Upper lobe of left lung (tissue), 6 donors: ENCODE measurements at regions not wholly inside any gene's neighbourhood (a gene's known extent, or its start where the extent isn't known, plus 50 kb on each side); places are given as distances from the start of the nearest gene placed in this dataset.
"Not testable (repeated sequence)": the region's sequence is repeated elsewhere in the genome, so short reads cannot be mapped to it uniquely, and the experiment has no call there.

ENCODE experiments used
- ATAC-seq, 2 donors: fragments of 200-7000 bp; cut with Tn5 transposase; one replicate each; pipeline ENCODE4 v1.9.1; 2022; ENCODE audit warnings: mild to moderate bottlenecking in 2 of 2, moderate library complexity in 2 of 2; ENCODE audit not compliant: low FRiP score in 2 of 2
- DNase-seq, 2 donors: peaks; one replicate each; pipeline ENCODE4 v3.0.0-alpha.2; 2019 to 2020
- H3K27ac ChIP-seq, 4 donors: fragments of 200-600 bp; sonication (generic); one replicate each; pipeline ENCODE4 v1.5.1; 2016 to 2019
- H3K27me3 ChIP-seq, 4 donors: fragments of 200-600 bp; sonication (generic); one replicate each; pipeline ENCODE4 v1.5.1; 2017 to 2019
- H3K36me3 ChIP-seq, 4 donors: fragments of 200-600 bp; sonication (generic); one replicate each; pipeline ENCODE4 v1.5.1; 2016 to 2019
- H3K4me1 ChIP-seq, 4 donors: fragments of 200-600 bp; sonication (generic); one replicate each; pipeline ENCODE4 v1.5.1; 2018 to 2019
- H3K4me3 ChIP-seq, 4 donors: fragments of 200-600 bp; sonication (generic); one replicate each; pipeline ENCODE4 v1.5.1; 2017 to 2019; ENCODE audit warnings: mild to moderate bottlenecking in 2 of 4, moderate library complexity in 1 of 4
- H3K9me3 ChIP-seq, 4 donors: fragments of 200-600 bp; sonication (generic); one replicate each; pipeline ENCODE4 v1.5.1; 2018 to 2019
- EP300 ChIP-seq, 4 donors: sonication (generic); formaldehyde crosslinking; IDR thresholded peaks; one replicate each; pipeline ENCODE4 v1.5.1; 2017; ENCODE audit warnings: antibody characterized with exemption in 4 of 4, control low read depth in 2 of 4
- POLR2A ChIP-seq, 4 donors: fragments of 450-650 bp; IDR thresholded peaks; one replicate each; pipeline ENCODE4 v1.5.1; 2016 to 2017; ENCODE audit warnings: antibody characterized with exemption in 4 of 4, mild to moderate bottlenecking in 2 of 4
- POLR2AphosphoS5 ChIP-seq, 2 donors: sonication (generic); formaldehyde crosslinking; IDR thresholded peaks; one replicate each; pipeline ENCODE4 v1.5.1; 2017; ENCODE audit warnings: antibody characterized with exemption in 2 of 2
- WGBS, 2 donors: methylation state at CpG; one replicate each; pipeline ENCODE4 v1.1.5; 2017 to 2018; 5-methylcytosine and 5-hydroxymethylcytosine counted together
- TF ChIP-seq, protein P1 (sequence below), 6 experiments: fragments of 450-650 bp in 4 of 6; fragments of 200-600 bp in 2 of 6; sonication (generic) in 2 of 6; IDR thresholded peaks; one replicate each; pipeline ENCODE4 v1.5.1; 2016 to 2019; ENCODE audit warnings: antibody characterized with exemption in 6 of 6
- donor health status: DM: no; HTN: no; CAD: no; lungs with moderate emphysema.
- donor health status: DM: no; HTN: yes; CAD: no; lungs with severe emphysema.

DNA sequence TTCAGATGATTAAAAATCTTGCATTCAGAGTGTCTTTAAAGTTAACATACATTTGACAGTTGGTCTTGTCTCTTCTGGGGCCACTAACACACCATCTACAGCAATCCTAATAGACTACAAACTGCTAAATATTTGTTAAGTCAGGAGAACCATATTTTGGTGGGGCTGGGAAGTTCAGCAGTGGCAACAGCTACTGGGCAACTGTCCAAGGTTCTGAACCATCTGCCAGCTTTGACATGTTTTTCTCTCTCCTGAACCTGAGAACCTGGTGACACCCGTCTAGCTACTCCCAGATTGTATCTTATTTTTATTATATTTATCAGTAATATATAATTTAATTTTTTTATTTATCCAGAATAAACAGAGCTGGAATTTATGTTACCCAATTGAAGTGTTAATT, 199.0 kb upstream of the DPYD start:
- Histone ChIP-seq H3K4me3 (no peak overlapping the region), H3K27ac (no peak overlapping the region), H3K4me1 (no peaks in the 10 kb centered on the region), H3K9me3 (no peaks in the 10 kb centered on the region), H3K27me3 (no peaks in the 10 kb centered on the region), H3K36me3 (no peaks in the 10 kb centered on the region)
- ATAC-seq = no peak
- TF ChIP-seq POLR2AphosphoS5 (IDR thresholded peaks at IDR 0.05) = no peak
- no peak for TF ChIP-seq EP300 (IDR thresholded peaks at IDR 0.05)
- TF ChIP-seq, protein P1, sequence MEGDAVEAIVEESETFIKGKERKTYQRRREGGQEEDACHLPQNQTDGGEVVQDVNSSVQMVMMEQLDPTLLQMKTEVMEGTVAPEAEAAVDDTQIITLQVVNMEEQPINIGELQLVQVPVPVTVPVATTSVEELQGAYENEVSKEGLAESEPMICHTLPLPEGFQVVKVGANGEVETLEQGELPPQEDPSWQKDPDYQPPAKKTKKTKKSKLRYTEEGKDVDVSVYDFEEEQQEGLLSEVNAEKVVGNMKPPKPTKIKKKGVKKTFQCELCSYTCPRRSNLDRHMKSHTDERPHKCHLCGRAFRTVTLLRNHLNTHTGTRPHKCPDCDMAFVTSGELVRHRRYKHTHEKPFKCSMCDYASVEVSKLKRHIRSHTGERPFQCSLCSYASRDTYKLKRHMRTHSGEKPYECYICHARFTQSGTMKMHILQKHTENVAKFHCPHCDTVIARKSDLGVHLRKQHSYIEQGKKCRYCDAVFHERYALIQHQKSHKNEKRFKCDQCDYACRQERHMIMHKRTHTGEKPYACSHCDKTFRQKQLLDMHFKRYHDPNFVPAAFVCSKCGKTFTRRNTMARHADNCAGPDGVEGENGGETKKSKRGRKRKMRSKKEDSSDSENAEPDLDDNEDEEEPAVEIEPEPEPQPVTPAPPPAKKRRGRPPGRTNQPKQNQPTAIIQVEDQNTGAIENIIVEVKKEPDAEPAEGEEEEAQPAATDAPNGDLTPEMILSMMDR (IDR thresholded peaks at IDR 0.05) = no peak
- TF ChIP-seq POLR2A (IDR thresholded peaks at IDR 0.05) = no peak
- no peak for DNase-seq
- 17 to 20% methylated on average over 1 of the region's 1 CpG for WGBS, 2 donors

DNA sequence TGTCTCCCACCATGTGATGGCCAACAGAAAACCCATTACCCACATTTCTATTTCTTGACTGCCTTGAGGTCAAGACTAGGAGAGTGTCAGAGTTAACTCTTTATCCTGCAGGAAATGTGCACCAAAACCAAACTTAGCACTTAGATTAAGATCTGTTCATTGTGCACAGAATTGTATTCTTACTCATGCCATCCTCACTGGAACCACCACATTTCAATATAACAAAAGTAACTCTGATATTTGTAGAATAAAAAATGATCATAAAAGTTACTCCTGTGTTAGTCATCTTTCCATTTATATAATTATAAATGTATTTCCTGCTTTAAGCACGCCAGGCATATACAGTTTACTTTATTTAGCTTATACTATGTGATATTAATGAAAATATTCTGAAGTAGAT, 193.0 kb upstream of the DPYD start:
- Histone ChIP-seq H3K9me3 (no peaks in the 10 kb centered on the region), H3K4me3 (no peak overlapping the region), H3K27ac (no peak overlapping the region), H3K36me3 (no peaks in the 10 kb centered on the region), H3K27me3 (no peaks in the 10 kb centered on the region), H3K4me1 (no peaks in the 10 kb centered on the region)
- ATAC-seq (no peak), DNase-seq (no peak)
- TF ChIP-seq, protein P1 (IDR thresholded peaks at IDR 0.05) = no peak
- TF ChIP-seq POLR2A (IDR thresholded peaks at IDR 0.05) = no peak
- 66 to 68% methylated on average over 1 of the region's 1 CpG for WGBS, 2 donors

DNA sequence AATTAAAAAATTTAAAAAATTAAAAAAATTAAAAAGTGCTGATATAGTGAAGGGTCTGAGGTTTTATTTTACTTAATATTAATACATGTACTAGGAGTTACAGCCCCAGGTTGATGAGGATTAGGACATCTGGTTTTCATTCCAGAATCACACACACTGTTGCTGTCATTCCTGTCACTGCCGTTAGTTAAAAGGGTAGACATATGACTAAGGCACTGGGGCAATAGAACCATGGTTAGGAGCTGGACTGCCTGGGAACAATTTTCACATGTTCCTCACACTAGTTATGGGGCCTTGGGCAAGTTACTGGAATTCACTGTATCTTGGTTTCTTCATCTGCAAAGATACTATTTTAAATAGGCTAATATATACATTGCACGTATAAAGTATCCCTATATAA, 191.8 kb upstream of the DPYD start:
- Histone ChIP-seq H3K4me3 (no peak overlapping the region), H3K27me3 (no peaks in the 10 kb centered on the region), H3K4me1 (no peaks in the 10 kb centered on the region), H3K27ac (no peak overlapping the region), H3K9me3 (peaks cover 0 to 7% (median 3%) of the 10 kb centered on the region in 4 donors), H3K36me3 (no peaks in the 10 kb centered on the region)
- 93 to 96% methylated on average over 2 of the region's 2 CpGs for WGBS, 2 donors
- DNase-seq (no peak), ATAC-seq (no peak)
- TF ChIP-seq, protein P1 (IDR thresholded peaks at IDR 0.05) = no peak
- TF ChIP-seq POLR2A (IDR thresholded peaks at IDR 0.05) = no peak
- TF ChIP-seq POLR2AphosphoS5 (IDR thresholded peaks at IDR 0.05) = no peak
- TF ChIP-seq EP300 (IDR thresholded peaks at IDR 0.05) = no peak

DNA sequence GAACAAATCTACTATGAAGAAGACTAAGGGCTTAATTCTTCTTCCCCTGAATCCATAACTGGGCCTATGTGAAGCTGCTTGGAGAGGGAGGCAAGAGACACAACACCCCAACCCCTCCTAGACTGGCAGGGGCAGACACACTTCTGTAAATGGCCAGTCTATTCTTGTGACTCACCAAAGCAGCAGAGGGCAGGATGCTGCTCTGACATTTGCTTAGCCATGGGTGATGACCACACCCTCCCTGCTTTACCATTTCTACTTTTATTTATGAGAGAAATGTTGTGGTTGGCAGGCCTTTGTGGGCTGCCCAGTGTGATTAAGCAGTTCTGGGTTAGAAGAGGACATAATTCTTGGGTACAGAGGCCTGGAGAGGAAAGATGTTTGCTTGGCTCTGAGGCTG, 189.8 kb upstream of the DPYD start:
- no peak overlapping the region for H3K27ac ChIP-seq
- H3K4me1 ChIP-seq = no peaks in the 10 kb centered on the region
- H3K9me3 ChIP-seq = peaks cover 7 to 13% (median 10%) of the 10 kb centered on the region in 4 donors
- TF ChIP-seq POLR2AphosphoS5 (IDR thresholded peaks at IDR 0.05) = no peak
- DNase-seq (no peak), ATAC-seq (no peak)
- H3K27me3 ChIP-seq = no peaks in the 10 kb centered on the region
- H3K4me3 ChIP-seq = no peak overlapping the region
- no peaks in the 10 kb centered on the region for H3K36me3 ChIP-seq

DNA sequence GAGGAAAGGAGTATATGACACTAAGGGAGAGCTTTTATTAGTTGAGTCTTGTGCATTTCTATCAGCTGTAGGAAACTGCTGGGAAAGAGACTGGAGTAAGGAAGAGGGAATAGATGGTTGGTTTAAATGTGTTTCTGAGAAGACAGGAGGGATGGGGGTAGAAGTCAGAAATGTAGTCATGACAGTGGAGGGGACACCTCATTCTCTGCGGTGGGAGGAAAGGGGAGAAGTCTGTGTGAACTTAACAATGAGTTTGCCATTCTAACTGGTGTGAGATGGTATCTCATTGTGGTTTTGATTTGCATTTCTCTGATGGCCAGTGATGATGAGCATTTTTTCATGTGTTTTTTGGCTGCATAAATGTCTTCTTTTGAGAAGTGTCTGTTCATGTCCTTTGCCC, 187.5 kb upstream of the DPYD start:
- H3K4me3 ChIP-seq, H3K36me3 ChIP-seq, ATAC-seq, H3K27me3 ChIP-seq, H3K27ac ChIP-seq, DNase-seq, H3K4me1 ChIP-seq: not testable (repeated sequence)
- H3K9me3 ChIP-seq = peaks cover 7 to 13% (median 10%) of the 10 kb centered on the region in 4 donors
- WGBS, 2 donors = 80 to 95% methylated on average over 1 of the region's 1 CpG

DNA sequence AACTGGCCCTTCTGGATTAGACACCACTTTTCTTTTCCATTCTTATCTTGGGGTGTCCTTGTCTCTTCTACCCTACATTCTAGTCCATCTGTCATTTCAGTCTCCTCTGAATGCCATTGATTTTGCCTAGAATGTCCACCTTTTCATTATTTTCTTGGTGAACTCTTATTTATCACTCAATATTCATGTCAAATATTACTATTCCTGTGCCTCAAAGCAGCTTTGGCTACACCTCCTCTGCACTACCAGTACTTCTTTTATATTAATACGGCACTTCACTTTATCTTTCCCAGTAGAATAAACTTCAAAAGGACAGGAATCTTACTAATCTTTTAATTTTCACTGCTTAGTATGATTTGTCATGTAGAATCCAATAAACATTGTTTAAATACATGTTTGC, 186.4 kb upstream of the DPYD start:
- 96 to 97% methylated on average over 1 of the region's 1 CpG for WGBS, 2 donors
- TF ChIP-seq, protein P1 (IDR thresholded peaks at IDR 0.05) = no peak
- TF ChIP-seq POLR2A (IDR thresholded peaks at IDR 0.05) (no peak), EP300 (IDR thresholded peaks at IDR 0.05) (no peak), POLR2AphosphoS5 (IDR thresholded peaks at IDR 0.05) (no peak)
- no peak for ATAC-seq
- no peak overlapping the region for H3K27ac ChIP-seq
- H3K4me3 ChIP-seq = no peak overlapping the region
- H3K4me1 ChIP-seq = no peaks in the 10 kb centered on the region
- H3K9me3 ChIP-seq = peaks cover 7 to 13% (median 10%) of the 10 kb centered on the region in 4 donors
- H3K36me3 ChIP-seq = no peaks in the 10 kb centered on the region
- DNase-seq = no peak
- no peaks in the 10 kb centered on the region for H3K27me3 ChIP-seq
